Neural cell (in vitro differentiated cells): ENCODE measurements at regions not wholly inside any gene's neighbourhood (a gene's known extent, or its start where the extent isn't known, plus 50 kb on each side); places are given as distances from the start of the nearest gene placed in this dataset.

ENCODE experiments used
- CTCF ChIP-seq: fragments of 450-650 bp; IDR thresholded peaks from 2 replicates; pipeline ENCODE4 v1.5.1; 2014; ENCODE audit warnings: antibody characterized with exemption, mild to moderate bottlenecking, moderate library complexity; ENCODE audit not compliant: poor library complexity, severe bottlenecking
- EP300 ChIP-seq: fragments of 450-650 bp; conservative IDR thresholded peaks from 2 replicates; pipeline ENCODE4 v1.6.1; 2014; ENCODE audit warnings: antibody characterized with exemption, mild to moderate bottlenecking, moderate library complexity; ENCODE audit not compliant: poor library complexity, severe bottlenecking
- EZH2 ChIP-seq: fragments of 200-600, 300-800 bp; shearing (Covaris generic), sonication (generic); IDR thresholded peaks from 2 replicates; pipeline ENCODE4 v1.6.1; 2014; ENCODE audit warnings: antibody characterized with exemption, low read length, borderline replicate concordance, mild to moderate bottlenecking; ENCODE audit not compliant: insufficient read depth, poor library complexity, severe bottlenecking
- POLR2AphosphoS5 ChIP-seq: IDR thresholded peaks from 2 replicates; pipeline ENCODE4 v1.6.1; 2012
- RAD21 ChIP-seq: fragments of 450-650 bp; conservative IDR thresholded peaks from 2 replicates; pipeline ENCODE4 v1.6.1; 2014; ENCODE audit warnings: antibody characterized with exemption, mild to moderate bottlenecking, moderate library complexity
- REST ChIP-seq: IDR thresholded peaks from 2 replicates; pipeline ENCODE4 v1.6.1; 2012; ENCODE audit warnings: borderline replicate concordance
- SMC3 ChIP-seq: fragments of 450-650 bp; conservative IDR thresholded peaks from 2 replicates; pipeline ENCODE4 v1.6.1; 2014; ENCODE audit warnings: antibody characterized with exemption, mild to moderate bottlenecking, moderate library complexity; ENCODE audit not compliant: poor library complexity

GRCh38 chr4:140213749-140214148, 59.8 kb upstream of the MAML3 start:
- TF ChIP-seq SMC3: no peak
- TF ChIP-seq EZH2: no peak
- no peak for TF ChIP-seq POLR2AphosphoS5
- no peak for TF ChIP-seq CTCF
- no peak for TF ChIP-seq EP300
- TF ChIP-seq REST: no peak
- no peak for TF ChIP-seq RAD21
